ENCODE measurements at regions not wholly inside any gene's neighbourhood (a gene's known extent, or its start where the extent isn't known, plus 50 kb on each side); places are given as distances from the start of the nearest gene placed in this dataset.

DNA sequence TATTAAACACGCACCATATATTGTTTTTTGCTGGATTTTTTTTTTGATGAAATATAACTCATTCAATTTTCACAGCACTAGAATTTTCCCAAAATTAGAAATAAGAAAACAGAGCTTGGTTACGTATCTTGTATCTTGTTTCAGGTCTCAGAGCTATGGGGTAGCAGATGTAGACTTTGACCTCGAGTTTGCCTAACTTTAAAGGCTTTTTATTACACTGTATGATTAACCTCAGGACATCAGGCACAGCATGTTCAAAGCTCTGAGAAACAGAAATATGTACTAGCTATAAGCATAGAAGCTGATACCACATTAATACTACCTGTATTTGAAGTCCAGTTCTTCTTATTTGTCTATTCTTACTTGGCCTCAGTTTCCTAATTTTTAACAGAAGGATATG, 171.9 kb upstream of the KITLG start:
- TF ChIP-seq ZNF274 (IDR thresholded peaks at IDR 0.05; ENCODE audit: low read depth, low read length): no peak
- TF ChIP-seq YY1 (IDR thresholded peaks at IDR 0.05; ENCODE audit: insufficient read depth, insufficient read length): no peak
